HCT116 (cell line): ENCODE measurements at regions not wholly inside any gene's neighbourhood (a gene's known extent, or its start where the extent isn't known, plus 50 kb on each side); places are given as distances from the start of the nearest gene placed in this dataset.

Experiments used
- ATAC-seq: fragments of 200-7000 bp; cut with Tn5 transposase; 2 replicates; pipeline ENCODE4 v1.9.1; 2020; ENCODE audit warnings: mild to moderate bottlenecking, moderate library complexity
- BruUV-seq: library from RNA; stranded (reverse); fragments of 400-500 nt; replicated peaks from 2 replicates; lab custom pipeline; 2021; lab: Mats Ljungman, UMichigan
- CTCF ChIA-PET: fragments of 300-600 bp; sonication (Branson Sonifier 250); formaldehyde crosslinking; loops from one replicate; lab custom pipeline; 2021; ENCODE audit warnings: antibody characterized with exemption; lab: Charles Lee
- POLR2A ChIA-PET: fragments of 300-600, 350-600 bp; sonication (Branson Sonifier 250); formaldehyde crosslinking; loops from one replicate; lab custom pipeline; 2021; ENCODE audit warnings: antibody characterized with exemption; lab: Charles Lee
- RAD21 ChIA-PET, 2 experiments: fragments of 300-600 bp; sonication (Branson Sonifier 250); formaldehyde crosslinking; loops; one replicate each; lab custom pipeline; 2023; ENCODE audit warnings: low total read pairs in 2 of 2; ENCODE audit not compliant: uncharacterized antibody in 2 of 2, unreplicated experiment in 2 of 2, low non-redundant PET in 1 of 2; lab: Charles Lee
- DNase-seq: peaks from one replicate; pipeline ENCODE4 v3.0.0-alpha.2; 2010; ENCODE audit warnings: low read depth, low spot score
- H2AFZ ChIP-seq: fragments of 200-600 bp; shearing (Covaris generic), sonication (generic); 2 replicates; pipeline ENCODE4 v1.6.1; 2017; ENCODE audit warnings: low read depth, mixed run types, mixed read lengths, antibody characterized with exemption, low read length; ENCODE audit not compliant: poor library complexity, severe bottlenecking
- H3K27ac ChIP-seq: 2 replicates; pipeline ENCODE4 v1.5.1; 2012; ENCODE audit warnings: low read depth, low read length
- H3K27me3 ChIP-seq: fragments of 200-600 bp; sonication (generic); 2 replicates; pipeline ENCODE4 v1.6.1; 2016; ENCODE audit warnings: mixed run types, low read length, mixed read lengths; ENCODE audit not compliant: insufficient read depth
- H3K36me3 ChIP-seq, 2 experiments: fragments of 200-500 bp in 1 of 2; fragments of 200-600 bp in 1 of 2; sonication (Bioruptor generic) in 1 of 2; sonication (generic) in 1 of 2; 2 replicates each; pipeline versions ENCODE4 v1.5.1 to v1.6.1; 2014 to 2016; ENCODE audit warnings: low read length in 2 of 2, inconsistent platforms in 1 of 2, mixed read lengths in 1 of 2, mixed run types in 1 of 2; ENCODE audit not compliant: insufficient read depth in 2 of 2, control insufficient read depth in 1 of 2
- H3K4me1 ChIP-seq, 2 experiments: fragments of 200-600 bp in 1 of 2; sonication (generic) in 1 of 2; 2 replicates each; pipeline versions ENCODE4 v1.5.1 to v1.6.1; 2012 to 2017; ENCODE audit warnings: low read length in 2 of 2, inconsistent platforms in 1 of 2, mild to moderate bottlenecking in 1 of 2, mixed read lengths in 1 of 2, mixed run types in 1 of 2, moderate library complexity in 1 of 2; ENCODE audit not compliant: insufficient read depth in 2 of 2, control insufficient read depth in 1 of 2
- H3K4me2 ChIP-seq: fragments of 200-600 bp; sonication (generic); 2 replicates; pipeline ENCODE4 v1.6.1; 2017; ENCODE audit warnings: mixed run types, low read length, mixed read lengths
- H3K4me3 ChIP-seq, 2 experiments: fragments of 200-600 bp in 1 of 2; sonication (generic) in 1 of 2; replicated peaks in 1 of 2; 2 replicates each; pipeline ENCODE4 v1.5.1; 2011 to 2016; ENCODE audit warnings: low read length in 2 of 2, control low read depth in 1 of 2, low read depth in 1 of 2, mild to moderate bottlenecking in 1 of 2, mixed read lengths in 1 of 2, mixed run types in 1 of 2
- H3K79me2 ChIP-seq: fragments of 200-600 bp; sonication (generic); 2 replicates; pipeline ENCODE4 v1.6.1; 2017; ENCODE audit warnings: mild to moderate bottlenecking, mixed run types, low read length, moderate library complexity, mixed read lengths; ENCODE audit not compliant: insufficient read depth
- H3K9ac ChIP-seq: fragments of 200-600 bp; sonication (generic); 2 replicates; pipeline ENCODE4 v1.6.1; 2016; ENCODE audit warnings: low read length, mixed read lengths
- H3K9me2 ChIP-seq: fragments of 200-600 bp; sonication (generic), shearing (Covaris generic); 2 replicates; pipeline ENCODE4 v1.6.1; 2017; ENCODE audit warnings: mixed run types, mild to moderate bottlenecking, moderate library complexity; ENCODE audit not compliant: insufficient read depth
- H3K9me3 ChIP-seq, 2 experiments: fragments of 200-500 bp in 1 of 2; fragments of 200-600 bp in 1 of 2; sonication (Bioruptor generic) in 1 of 2; sonication (generic) in 1 of 2; 2 replicates each; pipeline ENCODE4 v1.6.1; 2014 to 2017; ENCODE audit warnings: low read length in 2 of 2, mixed read lengths in 2 of 2, inconsistent platforms in 1 of 2, low read depth in 1 of 2, mild to moderate bottlenecking in 1 of 2, mixed run types in 1 of 2, moderate library complexity in 1 of 2; ENCODE audit not compliant: control insufficient read depth in 1 of 2, insufficient read depth in 1 of 2
- H4K20me1 ChIP-seq: fragments of 200-600 bp; sonication (generic), shearing (Covaris generic); 2 replicates; pipeline ENCODE4 v1.6.1; 2017; ENCODE audit warnings: mixed run types, mild to moderate bottlenecking, moderate library complexity; ENCODE audit not compliant: insufficient read depth
- CEBPB ChIP-seq: IDR thresholded peaks from 2 replicates; pipeline ENCODE4 v1.6.1; 2012; ENCODE audit warnings: low read depth
- EGR1 ChIP-seq: IDR thresholded peaks from 2 replicates; pipeline ENCODE4 v1.6.1; 2012; ENCODE audit warnings: low read depth
- ELF1 ChIP-seq: IDR thresholded peaks from 2 replicates; pipeline ENCODE4 v1.6.1; 2012; ENCODE audit warnings: low read depth, borderline replicate concordance
- EZH2 ChIP-seq: fragments of 200-600 bp; sonication (generic); IDR thresholded peaks from 2 replicates; pipeline ENCODE4 v1.6.1; 2017; ENCODE audit warnings: antibody characterized with exemption, mixed run types
- EZH2phosphoT487 ChIP-seq: fragments of 200-600 bp; IDR thresholded peaks from 2 replicates; pipeline ENCODE4 v1.6.1; 2018; ENCODE audit warnings: antibody characterized with exemption, borderline replicate concordance
- FOSL1 ChIP-seq: IDR thresholded peaks from 2 replicates; pipeline ENCODE4 v1.6.1; 2012; ENCODE audit warnings: low read depth
- SIN3A ChIP-seq: IDR thresholded peaks from 2 replicates; pipeline ENCODE4 v1.6.1; 2012; ENCODE audit warnings: low read depth
- SP1 ChIP-seq: IDR thresholded peaks from 2 replicates; pipeline ENCODE4 v1.6.1; 2012; ENCODE audit warnings: low read depth
- SRF ChIP-seq: IDR thresholded peaks from 2 replicates; pipeline ENCODE4 v1.6.1; 2012; ENCODE audit warnings: low read depth
- TCF7L2 ChIP-seq: IDR thresholded peaks from 2 replicates; pipeline ENCODE4 v1.7.0; 2011; ENCODE audit warnings: borderline replicate concordance, inconsistent platforms; ENCODE audit not compliant: insufficient read depth, insufficient read length; ENCODE audit errors: extremely low read depth
- YY1 ChIP-seq: IDR thresholded peaks from 2 replicates; pipeline ENCODE4 v1.6.1; 2011; ENCODE audit warnings: low read length, low read depth, moderate library complexity, mild to moderate bottlenecking; ENCODE audit not compliant: insufficient replicate concordance; ENCODE audit errors: extremely low read depth
- ZFX ChIP-seq: fragments of 450-650 bp; IDR thresholded peaks from 2 replicates; pipeline ENCODE4 v1.6.1; 2017
- ZNF274 ChIP-seq: fragments of 200-500 bp; sonication (Bioruptor generic); IDR thresholded peaks from 2 replicates; pipeline ENCODE4 v1.6.1; 2014; ENCODE audit warnings: mild to moderate bottlenecking, low read depth, low read length, inconsistent platforms
- intact Hi-C: fragments of 100-400 bp; cut with micrococcal nuclease; formaldehyde crosslinking; loops from 2 replicates; pipeline ENCODE4 v1.10.0; 2022
- TF ChIP-seq, protein P1 (sequence below), 3 experiments: fragments of 200-600 bp in 1 of 3; sonication (generic) in 1 of 3; IDR thresholded peaks in 2 of 3; conservative IDR thresholded peaks in 1 of 3; 2 replicates each; pipeline ENCODE4 v1.5.1; 2012 to 2017; ENCODE audit warnings: low read depth in 2 of 3, low read length in 2 of 3, antibody characterized with exemption in 1 of 3, borderline replicate concordance in 1 of 3, control low read depth in 1 of 3, mild to moderate bottlenecking in 1 of 3, mixed read lengths in 1 of 3, mixed run types in 1 of 3, moderate library complexity in 1 of 3; ENCODE audit not compliant: insufficient read depth in 1 of 3

DNA sequence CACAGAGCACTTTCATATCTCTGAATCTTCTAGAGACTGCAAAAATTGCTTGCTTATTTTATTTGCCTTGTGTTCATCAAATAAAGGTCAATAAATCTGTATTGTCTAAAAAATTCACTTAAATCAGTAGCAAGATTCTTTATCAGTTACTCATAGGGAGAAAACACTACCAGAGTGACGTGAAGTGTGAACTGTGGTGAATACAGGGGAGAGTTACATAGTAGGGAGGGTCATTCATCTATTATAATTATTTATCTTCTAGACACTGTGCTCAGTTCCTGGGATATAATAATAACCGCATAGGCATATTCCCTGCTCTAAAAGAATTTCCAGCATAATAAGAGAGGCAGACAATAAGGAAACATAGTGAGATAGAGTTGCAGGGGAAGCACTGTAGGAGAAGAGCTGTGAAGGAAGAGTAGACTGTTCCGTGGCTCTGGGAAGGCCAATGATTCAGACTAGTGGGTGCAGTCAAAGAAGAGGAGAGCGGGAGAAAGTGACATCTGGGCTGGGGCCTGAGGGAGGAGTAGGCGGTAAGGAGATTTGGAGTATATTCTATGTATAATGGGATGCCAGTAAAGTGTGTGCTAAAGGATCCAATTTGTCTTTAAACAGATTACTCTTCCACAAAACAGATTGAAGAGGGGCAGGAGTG is 84.0 kb upstream of the TDRD3 start:
- no peaks in the 10 kb centered on the region for H3K9me2 ChIP-seq
- H2AFZ ChIP-seq: no peak overlapping the region
- no peaks in the 10 kb centered on the region for H3K9me3 ChIP-seq
- intact Hi-C loops: no loop called here
- peaks cover 2% of the 10 kb centered on the region; the same call in 1 of the 2 replicates for H3K27me3 ChIP-seq
- TF ChIP-seq SRF: no peak
- no peak for TF ChIP-seq ZFX
- no peak for TF ChIP-seq EZH2
- TF ChIP-seq FOSL1: no peak
- TF ChIP-seq YY1: no peak
- no peak for TF ChIP-seq EZH2phosphoT487
- TF ChIP-seq, protein P1, sequence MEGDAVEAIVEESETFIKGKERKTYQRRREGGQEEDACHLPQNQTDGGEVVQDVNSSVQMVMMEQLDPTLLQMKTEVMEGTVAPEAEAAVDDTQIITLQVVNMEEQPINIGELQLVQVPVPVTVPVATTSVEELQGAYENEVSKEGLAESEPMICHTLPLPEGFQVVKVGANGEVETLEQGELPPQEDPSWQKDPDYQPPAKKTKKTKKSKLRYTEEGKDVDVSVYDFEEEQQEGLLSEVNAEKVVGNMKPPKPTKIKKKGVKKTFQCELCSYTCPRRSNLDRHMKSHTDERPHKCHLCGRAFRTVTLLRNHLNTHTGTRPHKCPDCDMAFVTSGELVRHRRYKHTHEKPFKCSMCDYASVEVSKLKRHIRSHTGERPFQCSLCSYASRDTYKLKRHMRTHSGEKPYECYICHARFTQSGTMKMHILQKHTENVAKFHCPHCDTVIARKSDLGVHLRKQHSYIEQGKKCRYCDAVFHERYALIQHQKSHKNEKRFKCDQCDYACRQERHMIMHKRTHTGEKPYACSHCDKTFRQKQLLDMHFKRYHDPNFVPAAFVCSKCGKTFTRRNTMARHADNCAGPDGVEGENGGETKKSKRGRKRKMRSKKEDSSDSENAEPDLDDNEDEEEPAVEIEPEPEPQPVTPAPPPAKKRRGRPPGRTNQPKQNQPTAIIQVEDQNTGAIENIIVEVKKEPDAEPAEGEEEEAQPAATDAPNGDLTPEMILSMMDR (IDR thresholded peaks at IDR 0.05 in 2 of 3, conservative IDR thresholded peaks at IDR 0.05 in 1 of 3; ENCODE audit: borderline replicate concordance in 1 of 3, insufficient read depth in 1 of 3, low read depth in 2 of 3, low read length in 2 of 3): no peak
- no peak for TF ChIP-seq TCF7L2
- no peak for TF ChIP-seq SIN3A
- no peak for TF ChIP-seq ZNF274
- TF ChIP-seq SP1: no peak
- TF ChIP-seq EGR1: no peak
- TF ChIP-seq ELF1: no peak
- TF ChIP-seq CEBPB: no peak
- H3K4me2 ChIP-seq: no peak overlapping the region
- H3K27ac ChIP-seq: no peak overlapping the region
- ChIA-PET RAD21 (no interaction called here), POLR2A (no interaction called here), CTCF (no interaction called here)
- no peaks in the 10 kb centered on the region for H3K4me1 ChIP-seq
- no TSS peak for BruUV-seq
- no peaks in the 10 kb centered on the region for H4K20me1 ChIP-seq
- no peaks in the 10 kb centered on the region for H3K79me2 ChIP-seq
- H3K9ac ChIP-seq: no peak overlapping the region
- H3K4me3 ChIP-seq: no peak overlapping the region
- H3K36me3 ChIP-seq: no peaks in the 10 kb centered on the region
- ATAC-seq: no peak
- no peak for DNase-seq
